Kidney (tissue), 13 donors: ENCODE measurements at regions not wholly inside any gene's neighbourhood (a gene's known extent, or its start where the extent isn't known, plus 50 kb on each side); places are given as distances from the start of the nearest gene placed in this dataset.
A peak's percentile ranks its signal among the peaks of the same experiment; 100 is the strongest.

ENCODE experiments used
- DNase-seq, 5 donors: peaks; one replicate each; pipeline ENCODE4 v3.0.0-alpha.2; 2013 to 2020
- FAIRE-seq: peaks from 2 replicates; lab custom pipeline; 2012; peaks lifted over from hg19 to GRCh38; lab: Jason Lieb, UNC
- H3K27ac ChIP-seq, 2 donors: one replicate each; pipeline ENCODE4 v1.7.0; 2013; ENCODE audit warnings: low read depth in 2 of 2, low read length in 2 of 2, inconsistent platforms in 1 of 2
- H3K27me3 ChIP-seq: one replicate; pipeline ENCODE4 v1.7.1; 2013; ENCODE audit warnings: low read length, inconsistent platforms; ENCODE audit not compliant: control insufficient read depth, insufficient read depth
- H3K36me3 ChIP-seq, 3 donors: one replicate each; pipeline versions ENCODE4 v1.7.0 to v1.7.1; 2013; ENCODE audit warnings: low read length in 3 of 3, control low read depth in 1 of 3, inconsistent platforms in 1 of 3; ENCODE audit not compliant: insufficient read depth in 3 of 3, control insufficient read depth in 2 of 3
- H3K4me1 ChIP-seq, 3 donors: one replicate each; pipeline versions ENCODE4 v1.7.0 to v1.7.1; 2013; ENCODE audit warnings: low read length in 3 of 3, inconsistent platforms in 1 of 3, low read depth in 1 of 3; ENCODE audit not compliant: control insufficient read depth in 2 of 3, insufficient read depth in 2 of 3
- H3K4me3 ChIP-seq, 3 donors: one replicate each; pipeline versions ENCODE4 v1.7.0 to v1.8.1; 2013; ENCODE audit warnings: low read length in 3 of 3, control low read depth in 1 of 3, inconsistent platforms in 1 of 3
- H3K9ac ChIP-seq, 3 donors: one replicate each; pipeline versions ENCODE4 v1.7.0 to v1.7.1; 2013; ENCODE audit warnings: low read length in 3 of 3, control low read depth in 1 of 3, inconsistent platforms in 1 of 3
- H3K9me3 ChIP-seq, 3 donors: one replicate each; pipeline versions ENCODE4 v1.7.0 to v1.7.1; 2013; ENCODE audit warnings: low read length in 3 of 3, control low read depth in 1 of 3, inconsistent platforms in 1 of 3; ENCODE audit not compliant: control insufficient read depth in 2 of 3, insufficient read depth in 1 of 3
- CTCF ChIP-seq: IDR thresholded peaks from 3 replicates; pipeline ENCODE4 v1.5.1; 2012; ENCODE audit warnings: mild to moderate bottlenecking, moderate library complexity, borderline replicate concordance; ENCODE audit not compliant: insufficient read depth; ENCODE audit errors: extremely low read depth
- intact Hi-C: fragments of 100-400 bp; cut with DNase I; formaldehyde crosslinking; loops from one replicate; pipeline ENCODE4 v1.11.1; 2022
- donor health status: control.
- donor health status: control.
- donor health status: control.
- donor health status: control.
- donor health status: control.
- donor health status: DM: yes; HTN: yes; CAD: no.
- donor health status: Normal renal cell carcinoma (clear cell type).

- no peak overlapping the region for H3K4me3 ChIP-seq
- H3K27me3 ChIP-seq = no peaks in the 10 kb centered on the region
- no peaks in the 10 kb centered on the region for H3K36me3 ChIP-seq
- intact Hi-C loops = no loop called here
- no peak overlapping the region for H3K9ac ChIP-seq
- H3K4me1 ChIP-seq = no peaks in the 10 kb centered on the region
- TF ChIP-seq CTCF = no peak
- no peak for FAIRE-seq
- no peaks in the 10 kb centered on the region for H3K9me3 ChIP-seq
- no peak for DNase-seq
- H3K27ac ChIP-seq = no peak overlapping the region
Observed at GRCh38 chr2:180327185-180327584, 320.1 kb upstream of the CWC22 start.

- H3K27ac ChIP-seq = no peak overlapping the region
- H3K36me3 ChIP-seq = no peaks in the 10 kb centered on the region
- DNase-seq = peak in 2 of 5 donors; percentile 15 to 57
- TF ChIP-seq CTCF = no peak
- no peak overlapping the region for H3K4me3 ChIP-seq
- no peak for FAIRE-seq
- H3K9ac ChIP-seq = no peak overlapping the region
- intact Hi-C loops = no loop called here
- H3K4me1 ChIP-seq = no peaks in the 10 kb centered on the region
- no peaks in the 10 kb centered on the region for H3K27me3 ChIP-seq
- no peaks in the 10 kb centered on the region for H3K9me3 ChIP-seq
Observed at GRCh38 chr2:180325416-180326120, 318.5 kb upstream of the CWC22 start.

- intact Hi-C loops = no loop called here
Observed at GRCh38 chr2:180324182-180324581, 317.1 kb upstream of the CWC22 start.

More at GRCh38 chr2:180324182-180324581, 317.1 kb upstream of the CWC22 start:
- DNase-seq (no peak), FAIRE-seq (no peak)
- Histone ChIP-seq H3K27me3 (no peaks in the 10 kb centered on the region), H3K9me3 (no peaks in the 10 kb centered on the region), H3K4me3 (no peak overlapping the region), H3K4me1 (no peaks in the 10 kb centered on the region), H3K36me3 (no peaks in the 10 kb centered on the region), H3K9ac (no peak overlapping the region), H3K27ac (no peak overlapping the region)
- no peak for TF ChIP-seq CTCF
